ENCODE measurements at regions not wholly inside any gene's neighbourhood (a gene's known extent, or its start where the extent isn't known, plus 50 kb on each side); places are given as distances from the start of the nearest gene placed in this dataset.

- TF ChIP-seq HDAC6 (IDR thresholded peaks at IDR 0.05; ENCODE audit: unreplicated experiment) (no peak), REST (IDR thresholded peaks at IDR 0.05; ENCODE audit: low read depth, low read length) (no peak), SMC3 (IDR thresholded peaks at IDR 0.05; ENCODE audit: borderline replicate concordance, low read length) (no peak), CEBPZ (IDR thresholded peaks at IDR 0.05; ENCODE audit: low read depth, low read length) (no peak), GABPA (IDR thresholded peaks at IDR 0.05; ENCODE audit: low read depth) (no peak), TCF12 (IDR thresholded peaks at IDR 0.05; ENCODE audit: low read depth, low read length) (no peak), FOXM1 (IDR thresholded peaks at IDR 0.05; ENCODE audit: low read depth, low read length) (no peak), NFYA (IDR thresholded peaks at IDR 0.05; ENCODE audit: borderline replicate concordance, low read depth, low read length) (no peak), GATAD2B (conservative IDR thresholded peaks at IDR 0.05; ENCODE audit: low read depth) (no peak), RAD21 (IDR thresholded peaks at IDR 0.05; ENCODE audit: insufficient read depth, low read depth, low read length) (no peak), TCF3 (IDR thresholded peaks at IDR 0.05; ENCODE audit: borderline replicate concordance, insufficient read depth, low read depth, low read length) (no peak)
Observed at GRCh38 chr10:35705671-35706070, 63.6 kb upstream of the FZD8 start.
